ENCODE measurements at regions not wholly inside any gene's neighbourhood (a gene's known extent, or its start where the extent isn't known, plus 50 kb on each side); places are given as distances from the start of the nearest gene placed in this dataset.
"Not testable (repeated sequence)": the region's sequence is repeated elsewhere in the genome, so short reads cannot be mapped to it uniquely, and the experiment has no call there.

GRCh38 chr11:42770444-42771065 is 541.2 kb upstream of the API5 start:
- no peak for DNase-seq (ENCODE audit: low spot score)

GRCh38 chr11:42772886-42773285 is 538.9 kb upstream of the API5 start:
- DNase-seq (ENCODE audit: low spot score): no peak

DNA sequence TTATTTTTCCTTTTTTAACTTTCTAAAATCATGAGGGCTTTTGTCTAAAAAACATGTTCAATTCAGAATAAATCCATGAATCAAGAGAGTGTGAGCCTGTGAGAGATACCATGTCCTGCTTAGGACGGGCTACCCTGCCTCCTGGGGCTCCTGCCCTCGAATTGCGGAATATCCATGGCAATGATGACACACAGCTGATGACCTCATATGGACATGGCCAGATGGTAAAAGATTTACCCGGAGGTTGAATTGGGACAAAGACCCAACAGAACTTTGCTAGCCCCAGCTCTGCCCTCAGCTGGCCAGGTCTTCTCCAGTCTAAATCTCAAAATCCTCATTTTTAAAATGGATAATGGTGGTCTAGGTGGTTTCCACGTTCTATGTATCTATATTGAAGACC is 538.1 kb upstream of the API5 start:
- no peak for DNase-seq (ENCODE audit: low spot score)

DNA sequence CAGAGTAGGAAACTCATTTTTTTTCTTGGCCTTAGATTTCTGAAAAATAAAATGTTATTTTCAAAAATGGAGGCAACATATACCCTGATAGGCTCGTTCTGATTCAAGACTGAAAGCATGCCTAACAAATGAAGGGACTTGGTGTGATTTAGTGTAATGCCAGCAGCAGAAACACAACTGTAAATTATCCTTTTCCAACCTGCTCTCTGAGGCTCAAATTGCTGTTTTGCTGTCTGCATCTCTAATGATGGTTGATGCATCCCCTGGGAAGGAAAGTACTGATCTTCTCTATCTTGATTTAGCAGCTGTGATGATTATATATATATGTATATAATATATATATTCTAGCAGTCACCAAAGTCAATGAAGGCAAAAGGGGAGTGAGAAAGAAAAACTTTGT is 537.2 kb upstream of the API5 start:
- no peak for DNase-seq (ENCODE audit: low spot score)

DNA sequence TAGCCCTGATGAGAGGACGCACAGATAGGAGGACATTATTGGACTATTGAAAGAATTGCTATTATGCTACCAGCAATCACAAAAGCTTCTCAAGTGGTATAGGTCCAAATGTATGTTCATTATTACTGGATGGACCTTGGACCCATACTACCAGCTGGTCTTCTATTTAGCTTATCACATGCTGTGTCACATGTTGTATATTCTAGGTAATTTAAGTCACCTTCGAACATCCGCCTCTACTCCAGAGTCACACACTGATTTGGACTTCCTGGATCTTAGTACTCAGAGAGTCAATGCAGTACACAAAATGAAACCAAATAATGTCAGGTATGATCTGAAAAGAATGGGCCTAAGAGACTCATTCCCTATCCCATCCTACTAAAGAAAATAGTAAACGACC is 534.0 kb upstream of the API5 start:
- no peak for DNase-seq (ENCODE audit: low spot score)

- no peak for DNase-seq (ENCODE audit: low spot score)
Measured at GRCh38 chr11:42778193-42778592, 533.6 kb upstream of the API5 start.

DNA sequence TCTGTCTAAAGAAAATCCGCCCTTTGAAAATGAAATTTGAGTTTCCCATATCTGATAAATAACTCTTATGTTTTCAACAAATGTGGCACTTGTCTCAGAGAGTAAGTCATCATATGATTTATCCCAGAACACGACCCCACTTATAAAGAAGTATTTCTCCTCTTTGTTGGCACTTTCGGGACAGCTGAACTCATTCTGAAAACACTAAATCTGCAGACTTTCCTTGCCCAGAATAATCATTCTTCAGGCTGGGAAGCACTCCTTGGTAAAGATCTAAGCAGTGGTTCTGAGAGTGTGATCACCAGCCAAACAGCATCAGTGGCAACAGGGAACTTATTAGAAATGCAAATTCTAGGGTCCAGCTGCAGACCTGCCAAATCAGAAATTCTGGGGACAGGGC is 532.2 kb upstream of the API5 start:
- no peak for DNase-seq (ENCODE audit: low spot score)

DNA sequence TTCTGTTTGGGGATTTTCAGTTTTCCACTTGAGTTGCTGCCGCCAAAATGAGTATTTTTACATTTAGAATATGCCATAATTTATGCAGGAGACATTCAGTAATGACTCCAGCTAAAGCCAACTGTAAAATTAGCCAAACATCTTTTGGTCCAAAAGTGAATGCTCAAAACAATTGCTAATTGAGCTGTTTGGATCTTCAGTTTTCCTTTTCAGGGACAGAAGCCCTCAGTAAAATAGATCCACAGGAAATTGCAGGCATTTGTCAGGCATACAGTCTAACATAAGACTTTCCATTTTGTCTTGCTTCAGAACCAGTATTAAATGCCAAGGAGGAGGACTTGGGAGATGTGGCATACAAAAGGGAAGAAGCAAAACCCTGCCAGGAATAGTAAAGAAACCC is 524.8 kb upstream of the API5 start:
- no peak for DNase-seq (ENCODE audit: low spot score)

DNA sequence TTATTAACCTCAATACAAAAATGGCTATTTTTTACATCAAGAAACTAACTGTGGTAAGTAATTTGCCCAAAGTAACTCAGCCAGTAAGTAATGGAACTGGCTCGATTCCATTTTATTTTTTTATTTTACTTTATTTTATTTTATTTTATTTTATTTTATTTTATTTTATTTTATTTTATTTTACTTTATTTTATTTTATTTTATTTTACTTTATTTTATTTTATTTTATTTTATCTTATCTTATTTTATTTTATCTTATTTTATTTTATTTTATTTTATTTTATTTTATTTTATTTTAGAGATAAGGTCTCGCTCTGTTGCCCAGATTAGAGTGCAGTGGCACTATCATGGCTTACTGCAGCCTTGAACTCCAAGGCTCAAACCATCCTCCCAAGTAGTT is 516.3 kb upstream of the API5 start:
- DNase-seq (ENCODE audit: low spot score): not testable (repeated sequence)

GRCh38 chr11:42800041-42800440 is 511.8 kb upstream of the API5 start:
- DNase-seq (ENCODE audit: low spot score): no peak

DNA sequence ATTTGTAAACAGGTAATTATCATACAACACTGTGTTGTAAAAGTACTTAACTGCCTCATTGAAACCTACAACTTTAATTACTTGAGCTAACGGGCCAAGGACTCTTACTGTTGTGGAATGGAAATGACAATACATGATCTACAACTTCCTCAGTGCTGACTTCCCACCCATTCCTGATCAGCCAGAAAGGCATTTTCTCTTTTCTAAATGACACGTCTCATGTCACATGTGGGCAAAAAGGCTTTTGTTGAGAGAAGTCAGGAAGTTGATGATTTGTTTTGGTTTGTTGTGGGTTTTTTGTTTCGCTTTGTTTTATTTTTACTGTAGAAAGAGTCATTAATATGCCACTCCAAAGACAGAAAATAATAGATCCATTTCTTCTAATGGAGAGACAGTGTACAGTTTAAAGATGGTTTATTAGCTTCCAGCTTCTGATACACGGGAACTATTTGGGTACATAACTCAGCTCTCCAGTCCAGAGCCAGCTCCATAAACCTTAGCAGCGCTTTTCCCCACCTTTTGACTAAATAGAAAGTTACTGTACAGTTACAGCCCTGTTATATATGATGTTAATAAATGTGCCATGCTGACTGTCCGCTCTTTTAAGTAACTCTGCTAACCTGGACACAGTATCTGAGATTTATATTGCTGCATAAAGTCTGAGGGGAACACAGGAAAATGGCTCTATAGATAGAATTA is 509.4 kb upstream of the API5 start:
- no peak for DNase-seq (ENCODE audit: low spot score)

DNA sequence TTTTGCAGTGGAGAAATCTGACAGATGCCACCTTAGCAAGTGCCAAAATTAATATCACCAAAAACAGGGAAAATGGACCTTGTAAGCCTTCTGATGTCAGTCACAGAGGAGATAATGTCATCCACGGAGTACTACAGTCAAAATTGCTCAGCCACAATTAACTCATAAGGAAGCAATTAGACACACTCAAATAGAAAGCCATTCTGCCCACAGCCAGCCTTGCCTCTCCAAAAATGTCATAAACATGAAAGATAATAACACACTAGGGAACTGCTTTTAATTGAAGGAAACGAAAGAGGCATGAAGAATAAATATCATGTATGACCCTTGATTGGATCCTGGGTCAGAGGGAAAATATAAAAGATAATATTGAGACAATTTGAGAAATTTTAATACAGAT is 505.6 kb upstream of the API5 start:
- DNase-seq (ENCODE audit: low spot score): no peak

DNA sequence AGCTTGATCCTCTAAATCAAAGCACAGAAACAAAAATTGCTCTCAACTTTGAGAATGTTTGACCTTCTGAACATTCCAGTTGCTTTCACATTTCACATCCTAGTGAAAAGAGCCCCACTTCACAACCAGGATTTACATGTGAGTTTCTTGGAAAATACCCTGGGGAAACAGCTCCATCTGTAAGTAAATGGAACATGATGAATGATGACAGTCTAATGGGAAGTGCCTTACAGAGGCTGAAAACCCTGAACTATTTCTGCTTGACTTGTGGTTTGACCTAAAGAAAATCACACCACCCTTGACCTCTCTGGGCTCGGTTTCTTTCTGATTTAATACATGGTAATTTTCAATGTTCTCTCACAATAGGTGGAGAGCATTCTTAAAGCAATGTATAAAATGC is 499.4 kb upstream of the API5 start:
- DNase-seq (ENCODE audit: low spot score): no peak

DNA sequence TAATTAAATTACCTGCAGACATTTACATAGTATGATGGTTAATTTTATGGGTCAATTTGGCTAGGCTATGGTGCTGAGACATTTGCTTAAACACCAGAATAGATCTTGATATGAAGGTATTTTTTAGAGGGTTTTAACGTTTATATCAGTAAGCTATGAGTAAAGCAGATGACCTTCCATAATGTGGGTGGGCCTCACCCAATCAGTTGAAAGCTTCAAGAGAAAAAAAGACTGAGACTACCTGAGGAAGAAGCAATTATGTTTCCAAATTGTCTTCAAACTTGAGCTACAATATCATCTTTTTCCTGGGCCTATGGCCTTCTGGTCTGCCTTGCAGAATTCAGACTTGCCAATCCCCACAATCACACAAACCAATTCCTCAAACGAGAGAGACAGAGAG is 498.8 kb upstream of the API5 start:
- no peak for DNase-seq (ENCODE audit: low spot score)

- DNase-seq (ENCODE audit: low spot score): no peak
Measured at GRCh38 chr11:42816471-42816870, 495.3 kb upstream of the API5 start.

DNA sequence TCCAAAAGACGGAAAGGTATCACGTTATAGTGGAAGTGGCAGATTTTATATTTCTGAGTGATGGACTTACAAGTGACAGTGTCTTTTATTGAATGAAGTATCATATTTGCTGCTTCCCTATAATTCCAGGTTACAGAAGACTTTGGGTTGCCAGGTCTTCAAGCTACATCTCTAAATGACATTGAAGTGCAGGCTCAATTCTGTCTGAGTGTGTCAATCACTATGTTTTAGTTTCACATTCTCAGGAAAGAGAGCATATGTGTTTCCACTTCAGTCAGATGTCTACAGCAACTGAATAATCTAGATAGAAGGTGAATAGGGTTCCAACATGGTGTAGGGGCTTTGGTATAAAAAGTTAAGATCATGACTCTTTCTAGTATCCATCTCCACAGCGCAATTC is 492.7 kb upstream of the API5 start:
- no peak for DNase-seq (ENCODE audit: low spot score)

- not testable (repeated sequence) for DNase-seq (ENCODE audit: low spot score)
Measured at GRCh38 chr11:42822188-42822587, 489.6 kb upstream of the API5 start.

DNA sequence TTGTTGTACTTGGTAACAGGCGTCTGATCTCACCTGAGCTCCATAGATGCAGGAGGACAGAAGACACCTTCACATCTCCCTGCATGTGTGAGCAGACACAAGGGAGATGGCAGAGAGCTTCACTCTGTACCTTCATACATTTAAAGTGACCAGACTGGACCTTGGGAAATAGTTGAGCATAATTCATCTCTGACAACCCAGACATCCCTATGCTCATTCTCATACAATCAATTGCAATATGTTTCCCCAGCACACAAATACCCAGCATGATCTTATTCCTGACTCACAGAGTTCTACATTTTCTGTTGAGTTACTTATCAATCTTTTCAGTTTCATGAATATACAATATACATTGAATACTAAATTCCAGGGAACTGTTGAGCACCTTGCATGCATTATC is 488.2 kb upstream of the API5 start:
- DNase-seq (ENCODE audit: low spot score): no peak

DNA sequence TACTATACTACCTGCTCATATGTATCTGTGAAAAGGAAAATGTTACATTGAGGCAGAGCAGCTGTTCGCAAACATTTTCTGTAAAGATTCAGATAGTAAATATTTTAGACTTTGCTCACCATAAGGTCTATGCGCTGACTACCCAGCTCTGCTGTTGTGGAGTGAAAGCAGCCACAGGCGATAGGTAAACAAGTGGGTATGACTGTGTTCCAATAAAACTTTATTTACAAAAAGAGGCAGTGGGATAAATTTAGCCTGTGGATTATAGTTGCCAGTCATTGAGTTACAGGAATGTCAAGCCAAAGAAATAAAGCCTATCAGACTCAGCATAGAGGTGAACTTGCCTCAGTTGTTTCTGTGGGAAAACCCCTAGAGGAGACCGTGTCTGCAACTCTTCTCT is 487.7 kb upstream of the API5 start:
- DNase-seq (ENCODE audit: low spot score): no peak

- no peak for DNase-seq (ENCODE audit: low spot score)
Measured at GRCh38 chr11:42825598-42825997, 486.2 kb upstream of the API5 start.

DNA sequence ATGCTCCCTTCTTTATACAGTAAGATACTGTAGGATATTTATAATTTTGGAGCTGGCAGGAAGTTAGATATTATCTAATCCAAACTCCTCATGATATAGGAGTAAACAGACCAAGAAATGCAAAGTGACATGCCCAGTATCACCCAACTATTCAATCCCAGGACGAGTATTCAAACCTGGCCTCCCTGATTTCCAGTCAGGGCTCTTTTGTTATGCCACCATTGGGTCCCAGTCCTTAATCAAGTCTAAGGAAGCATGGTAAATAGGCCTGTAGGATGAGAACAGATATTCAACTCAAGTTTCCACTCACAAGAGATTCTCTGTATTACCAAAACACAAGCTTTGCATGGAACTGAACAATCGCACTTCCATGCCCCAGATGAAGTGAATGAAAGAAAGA is 484.0 kb upstream of the API5 start:
- DNase-seq (ENCODE audit: low spot score): no peak

DNA sequence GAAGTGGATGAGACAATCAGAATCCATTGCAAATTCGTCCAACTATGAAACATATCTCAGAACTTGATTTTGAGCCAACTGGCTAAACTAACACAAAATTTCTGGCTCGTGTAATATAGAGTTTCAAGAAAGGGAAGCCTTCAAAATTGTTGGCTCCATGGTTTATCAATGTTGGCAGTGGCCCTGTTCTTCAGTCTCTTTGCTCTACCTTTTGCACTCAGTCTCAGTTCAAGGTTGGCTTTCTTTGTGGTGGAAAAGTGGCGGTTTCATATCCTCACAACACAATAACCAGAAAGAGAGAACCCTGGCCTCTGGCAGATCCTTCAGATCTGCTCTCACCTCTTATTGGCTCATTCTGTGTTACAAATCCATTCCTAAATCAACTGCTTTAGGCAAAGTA is 473.8 kb upstream of the API5 start:
- DNase-seq (ENCODE audit: low spot score): no peak

DNA sequence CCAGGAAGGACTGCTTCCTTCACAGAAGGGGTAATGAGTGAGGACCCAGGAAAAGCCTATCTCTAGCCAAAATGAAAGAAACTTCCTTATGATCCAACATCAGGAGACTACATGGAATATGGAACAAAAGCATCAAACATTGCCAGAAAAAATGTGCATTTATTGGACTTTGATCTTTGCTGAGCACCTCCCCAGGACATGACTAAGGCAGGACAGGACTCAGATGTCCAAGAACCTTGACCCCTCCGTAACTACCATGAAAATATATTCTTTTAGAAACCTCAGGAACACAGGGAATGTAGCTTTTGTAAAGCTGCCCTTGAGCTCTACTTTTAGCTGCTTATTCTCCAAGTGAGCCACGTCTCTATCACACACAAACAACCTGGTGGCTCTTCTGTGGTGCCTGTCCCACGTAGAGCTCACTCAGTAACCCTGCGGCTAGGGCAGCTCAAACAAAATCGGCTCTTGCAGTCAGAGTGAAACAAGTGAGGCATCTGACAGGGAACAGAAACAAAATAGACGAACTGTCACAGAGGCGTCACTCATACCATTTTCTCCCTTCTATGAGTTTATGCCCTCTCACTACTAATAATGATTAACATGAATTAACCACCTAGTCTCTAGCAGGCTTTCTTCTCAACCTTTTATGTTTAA is 471.5 kb upstream of the API5 start:
- DNase-seq (ENCODE audit: low spot score): no peak

DNA sequence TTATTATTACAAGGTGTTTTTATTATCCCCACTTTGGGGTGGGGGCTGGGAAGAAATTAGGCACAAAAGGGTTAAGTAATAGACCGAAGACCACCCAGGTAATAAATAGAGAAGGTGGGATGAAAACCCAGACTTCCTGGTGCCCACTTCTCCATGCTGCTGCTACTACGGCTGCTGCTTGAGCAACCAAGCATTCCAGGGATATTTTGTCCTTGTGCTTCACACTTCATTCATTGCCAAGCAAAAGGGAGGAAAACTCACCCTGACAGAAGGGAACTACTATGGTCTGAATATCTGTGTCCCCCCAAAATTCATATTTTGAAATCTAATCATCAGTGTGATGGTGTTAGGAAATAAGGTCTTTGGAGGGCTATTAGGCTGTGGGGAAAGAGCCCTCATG is 470.9 kb upstream of the API5 start:
- DNase-seq (ENCODE audit: low spot score): no peak
